SH-SY5Y (cell line): ENCODE measurements at regions not wholly inside any gene's neighbourhood (a gene's known extent, or its start where the extent isn't known, plus 50 kb on each side); places are given as distances from the start of the nearest gene placed in this dataset.

Experiments
- GATA2 ChIP-seq: IDR thresholded peaks from 2 replicates; pipeline ENCODE4 v1.6.1; 2011; ENCODE audit warnings: mild to moderate bottlenecking, low read depth, low read length
- GATA3 ChIP-seq: IDR thresholded peaks from 2 replicates; pipeline ENCODE4 v1.6.1; 2011; ENCODE audit warnings: low read depth, mild to moderate bottlenecking, low read length, moderate library complexity

- no peak for TF ChIP-seq GATA3
- no peak for TF ChIP-seq GATA2
Observed at GRCh38 chr6:97465877-97466561, 183.0 kb upstream of the MMS22L start.

- TF ChIP-seq GATA2 (no peak), GATA3 (no peak)
Observed at GRCh38 chr6:97468981-97469380, 186.0 kb upstream of the MMS22L start.

- TF ChIP-seq GATA2 (no peak), GATA3 (no peak)
Observed at GRCh38 chr6:97469451-97469850, 186.4 kb upstream of the MMS22L start.

GRCh38 chr6:97470322-97470721, 187.3 kb upstream of the MMS22L start:
- TF ChIP-seq GATA3 (no peak), GATA2 (no peak)

- no peak for TF ChIP-seq GATA3
- no peak for TF ChIP-seq GATA2
Observed at GRCh38 chr6:97473979-97474378, 191.0 kb upstream of the MMS22L start.

GRCh38 chr6:97497713-97498331, 214.8 kb upstream of the MMS22L start:
- no peak for TF ChIP-seq GATA2
- TF ChIP-seq GATA3, result no peak

DNA sequence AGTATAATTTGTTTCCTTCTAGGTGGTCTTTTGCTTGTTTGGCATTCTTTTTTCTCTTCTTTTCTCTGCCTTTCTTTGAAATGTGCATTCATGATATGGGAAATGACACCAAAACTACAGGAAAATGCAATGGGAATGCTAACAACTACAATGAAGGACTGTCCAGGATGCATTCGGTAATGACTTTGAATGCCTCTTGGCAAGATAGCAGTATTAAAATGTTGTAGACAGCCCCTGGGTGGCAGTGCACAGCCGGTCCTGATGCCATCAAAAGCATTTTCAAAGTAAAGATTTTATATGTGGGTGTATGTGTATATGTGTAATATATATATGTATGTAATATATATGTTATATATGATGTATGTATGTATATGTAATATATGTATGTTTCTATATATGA, 218.8 kb upstream of the MMS22L start:
- TF ChIP-seq GATA2 (no peak), GATA3 (no peak)

GRCh38 chr6:97508646-97509045, 225.6 kb upstream of the MMS22L start:
- TF ChIP-seq GATA2 (no peak), GATA3 (no peak)

GRCh38 chr6:97524811-97525210, 241.8 kb upstream of the MMS22L start:
- TF ChIP-seq GATA3 (no peak), GATA2 (no peak)

- TF ChIP-seq GATA2 (no peak), GATA3 (no peak)
Observed at GRCh38 chr6:97535800-97536199, 252.8 kb upstream of the MMS22L start.

- TF ChIP-seq GATA2 (no peak), GATA3 (no peak)
Observed at GRCh38 chr6:97548354-97548753, 265.3 kb upstream of the MMS22L start.

GRCh38 chr6:97557355-97557754, 274.3 kb upstream of the MMS22L start:
- no peak for TF ChIP-seq GATA2
- no peak for TF ChIP-seq GATA3

- TF ChIP-seq GATA3, result no peak
- no peak for TF ChIP-seq GATA2
Observed at GRCh38 chr6:97563529-97563928, 280.5 kb upstream of the MMS22L start.

DNA sequence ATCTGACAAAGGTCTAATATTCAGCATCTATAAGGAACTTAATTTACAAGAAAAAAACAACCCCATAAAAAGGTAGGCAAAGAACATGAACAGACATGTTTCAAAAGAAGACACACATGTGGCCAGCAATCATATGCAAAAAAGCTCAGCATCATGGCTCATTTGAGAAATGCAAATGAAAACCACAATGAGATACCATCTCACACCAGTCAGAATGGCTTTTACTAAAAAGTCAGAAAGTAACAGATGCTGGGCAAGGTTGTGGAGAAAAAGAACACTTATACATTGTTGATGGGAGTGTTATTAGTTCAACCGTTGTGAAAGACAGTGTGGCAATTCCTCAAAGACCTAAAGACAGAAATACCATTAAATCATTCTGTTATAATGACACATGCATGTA, 289.9 kb upstream of the MMS22L start:
- no peak for TF ChIP-seq GATA3
- TF ChIP-seq GATA2, result no peak

GRCh38 chr6:97586344-97586743, 303.3 kb upstream of the MMS22L start:
- no peak for TF ChIP-seq GATA2
- no peak for TF ChIP-seq GATA3

DNA sequence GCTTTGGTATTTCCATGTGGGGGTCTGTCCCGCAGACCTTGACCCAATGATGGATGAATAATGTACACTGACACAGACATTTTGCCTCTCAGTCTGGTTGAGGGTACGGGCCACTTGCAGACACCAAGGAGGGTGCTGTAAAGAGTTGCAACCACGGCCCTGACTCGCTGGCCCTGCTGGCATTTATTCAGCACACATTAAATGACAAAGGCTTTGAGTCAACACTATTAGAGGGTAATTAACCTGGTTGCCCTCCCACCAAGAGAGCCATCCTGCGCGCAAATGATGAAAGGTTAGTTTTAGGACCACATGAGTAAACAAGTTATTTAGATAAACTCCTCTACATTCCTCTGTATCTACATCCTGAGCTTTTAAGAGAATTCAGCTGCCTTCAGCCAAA, 308.9 kb upstream of the MMS22L start:
- TF ChIP-seq GATA2 (no peak), GATA3 (no peak)

DNA sequence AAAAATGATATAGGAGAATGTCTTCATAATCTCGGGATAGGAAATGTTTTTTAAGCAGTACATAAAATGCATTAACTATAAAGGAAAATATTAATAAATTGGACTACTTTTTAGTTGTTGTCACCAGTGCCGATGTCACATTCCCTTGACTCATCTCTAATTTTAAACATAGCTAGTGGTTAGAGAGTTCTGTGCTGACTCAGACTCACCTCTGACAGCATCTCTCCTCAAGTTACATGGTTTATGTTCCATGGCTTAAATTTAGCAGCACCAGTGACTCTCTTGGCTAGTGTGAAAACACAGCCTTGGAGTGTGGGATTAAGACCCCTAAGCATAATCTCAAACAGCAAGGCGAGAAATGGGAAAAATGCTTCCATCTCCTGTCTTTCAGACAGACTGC, 311.8 kb upstream of the MMS22L start:
- TF ChIP-seq GATA2, result no peak
- TF ChIP-seq GATA3, result no peak
